Adipocyte (in vitro differentiated cells): ENCODE measurements at regions not wholly inside any gene's neighbourhood (a gene's known extent, or its start where the extent isn't known, plus 50 kb on each side); places are given as distances from the start of the nearest gene placed in this dataset.
A peak's percentile ranks its signal among the peaks of the same experiment; 100 is the strongest.

Experiments used
- DNase-seq: peaks from one replicate; pipeline ENCODE4 v3.0.0-alpha.2; 2015; ENCODE audit warnings: low read depth
- H3K27me3 ChIP-seq: replicated peaks from 2 replicates; pipeline ENCODE4 v1.7.0; 2013; ENCODE audit warnings: mild to moderate bottlenecking, low read length, moderate library complexity; ENCODE audit not compliant: control insufficient read depth, insufficient read depth
- H3K36me3 ChIP-seq: 2 replicates; pipeline ENCODE4 v1.7.0; 2013; ENCODE audit warnings: low read length, mild to moderate bottlenecking, moderate library complexity; ENCODE audit not compliant: control insufficient read depth, insufficient read depth, severe bottlenecking
- H3K4me1 ChIP-seq: 2 replicates; pipeline ENCODE4 v1.7.0; 2013; ENCODE audit warnings: mild to moderate bottlenecking, low read length, moderate library complexity; ENCODE audit not compliant: control insufficient read depth, insufficient read depth
- H3K4me3 ChIP-seq: 2 replicates; pipeline ENCODE4 v1.7.0; 2013; ENCODE audit warnings: mild to moderate bottlenecking, low read length, moderate library complexity
- H3K9ac ChIP-seq: 2 replicates; pipeline ENCODE4 v1.7.0; 2013; ENCODE audit warnings: mild to moderate bottlenecking, low read length, moderate library complexity
- H3K9me3 ChIP-seq: 2 replicates; pipeline ENCODE4 v1.7.0; 2013; ENCODE audit warnings: mild to moderate bottlenecking, low read length, moderate library complexity; ENCODE audit not compliant: control insufficient read depth

DNA sequence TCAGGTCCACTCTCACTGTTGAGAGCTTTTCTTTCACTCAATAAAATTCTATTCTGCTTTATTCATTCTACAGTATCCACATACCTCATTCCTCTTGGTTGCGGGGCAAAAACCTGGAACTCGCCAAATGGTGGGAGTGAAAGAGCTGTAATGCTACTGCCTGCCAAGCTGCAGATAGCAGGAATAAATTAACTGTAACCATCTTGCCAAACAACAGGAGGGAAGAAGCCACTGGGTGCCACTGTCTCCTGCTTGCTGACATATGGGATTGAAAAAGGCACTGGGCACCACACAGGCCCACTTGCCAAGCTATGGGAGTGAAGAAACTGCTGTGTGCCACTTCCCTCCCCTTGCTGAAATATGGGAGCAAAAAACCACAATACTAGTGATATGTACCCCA is 111.9 kb upstream of the CNTN1 start:
- H3K27me3 ChIP-seq = no peaks in the 10 kb centered on the region
- H3K9ac ChIP-seq = no peak overlapping the region
- peaks cover 11% of the 10 kb centered on the region for H3K9me3 ChIP-seq
- no peak for DNase-seq
- H3K36me3 ChIP-seq = no peaks in the 10 kb centered on the region
- H3K4me1 ChIP-seq = peaks cover 30% of the 10 kb centered on the region
- no peak overlapping the region for H3K4me3 ChIP-seq

DNA sequence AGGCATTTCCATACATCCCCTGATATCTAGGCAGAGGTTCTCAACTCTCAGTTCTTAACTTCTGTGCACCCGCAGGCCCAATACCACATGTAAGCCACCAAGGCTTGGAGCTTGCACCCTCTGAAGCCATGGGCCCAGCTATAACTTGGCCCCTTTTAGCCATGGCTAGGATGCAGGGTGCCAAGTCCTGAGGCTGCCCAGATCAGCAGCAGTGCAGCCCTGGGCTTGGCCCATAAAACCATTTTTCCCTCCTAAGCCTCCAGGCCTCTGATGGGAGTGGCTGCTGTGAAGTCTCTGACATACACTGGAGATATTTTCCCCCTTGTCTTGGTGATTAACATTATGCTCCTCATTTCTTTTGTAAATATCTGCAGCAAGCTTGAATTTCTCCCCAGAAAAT is 110.3 kb upstream of the CNTN1 start:
- Histone ChIP-seq H3K36me3 (no peaks in the 10 kb centered on the region), H3K9me3 (peaks cover 11% of the 10 kb centered on the region), H3K4me1 (peaks cover 28% of the 10 kb centered on the region), H3K9ac (no peak overlapping the region), H3K4me3 (no peak overlapping the region), H3K27me3 (no peaks in the 10 kb centered on the region)
- DNase-seq = no peak

DNA sequence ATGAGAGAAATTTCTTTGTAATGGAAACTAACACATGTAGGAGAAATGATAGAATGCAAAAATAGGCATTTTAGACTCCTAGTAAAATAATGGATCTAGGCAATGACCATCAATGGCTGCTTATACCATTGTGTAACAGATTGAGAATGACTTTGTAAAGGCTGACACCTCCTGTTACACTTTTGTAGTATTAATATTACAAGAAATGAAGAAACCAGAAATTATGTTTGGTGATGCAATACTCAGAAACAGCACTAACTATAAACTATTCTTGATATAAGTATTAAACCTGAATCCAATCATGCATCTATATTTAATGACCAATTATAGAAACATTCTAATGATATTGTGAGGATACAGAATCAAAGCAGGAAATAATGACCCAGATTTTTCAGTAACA is 108.5 kb upstream of the CNTN1 start:
- DNase-seq = no peak
- H3K36me3 ChIP-seq = no peaks in the 10 kb centered on the region
- H3K9ac ChIP-seq = no peak overlapping the region
- no peaks in the 10 kb centered on the region for H3K27me3 ChIP-seq
- H3K4me1 ChIP-seq = peaks cover 38% of the 10 kb centered on the region
- H3K4me3 ChIP-seq = no peak overlapping the region
- peaks cover 11% of the 10 kb centered on the region for H3K9me3 ChIP-seq

GRCh38 chr12:40584763-40585162 is 107.5 kb upstream of the CNTN1 start:
- H3K4me3 ChIP-seq = peak overlapping the region; percentile 15
- DNase-seq = no peak
- peaks cover 38% of the 10 kb centered on the region for H3K4me1 ChIP-seq
- no peaks in the 10 kb centered on the region for H3K27me3 ChIP-seq
- H3K36me3 ChIP-seq = no peaks in the 10 kb centered on the region
- no peak overlapping the region for H3K9ac ChIP-seq
- H3K9me3 ChIP-seq = peaks cover 11% of the 10 kb centered on the region

- Histone ChIP-seq H3K9me3 (peaks cover 2% of the 10 kb centered on the region), H3K27me3 (no peaks in the 10 kb centered on the region), H3K4me1 (peaks cover 48% of the 10 kb centered on the region), H3K9ac (no peak overlapping the region), H3K36me3 (no peaks in the 10 kb centered on the region), H3K4me3 (no peak overlapping the region)
- no peak for DNase-seq
Observed at GRCh38 chr12:40586823-40587222, 105.4 kb upstream of the CNTN1 start.

DNA sequence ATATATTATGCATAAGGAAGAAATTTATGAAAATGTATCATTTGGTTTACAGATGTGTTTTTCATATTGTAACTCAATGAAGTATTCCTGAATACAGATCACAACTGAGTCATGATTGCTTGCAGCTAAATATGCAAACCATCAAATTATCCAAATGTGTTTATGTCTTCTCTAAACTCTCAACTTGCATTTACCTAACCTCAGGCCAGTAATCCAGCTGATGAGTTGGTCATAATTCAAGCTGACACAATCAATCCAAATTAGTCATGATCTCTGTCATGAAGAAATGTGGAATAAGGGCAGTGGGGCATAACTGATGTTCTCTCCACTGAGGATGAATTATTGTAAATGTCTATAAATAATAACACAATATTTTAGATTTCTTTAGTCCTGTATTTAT is 104.8 kb upstream of the CNTN1 start:
- H3K36me3 ChIP-seq = no peaks in the 10 kb centered on the region
- DNase-seq = no peak
- H3K9ac ChIP-seq = no peak overlapping the region
- H3K9me3 ChIP-seq = no peaks in the 10 kb centered on the region
- H3K4me3 ChIP-seq = no peak overlapping the region
- H3K27me3 ChIP-seq = no peaks in the 10 kb centered on the region
- H3K4me1 ChIP-seq = peaks cover 53% of the 10 kb centered on the region

DNA sequence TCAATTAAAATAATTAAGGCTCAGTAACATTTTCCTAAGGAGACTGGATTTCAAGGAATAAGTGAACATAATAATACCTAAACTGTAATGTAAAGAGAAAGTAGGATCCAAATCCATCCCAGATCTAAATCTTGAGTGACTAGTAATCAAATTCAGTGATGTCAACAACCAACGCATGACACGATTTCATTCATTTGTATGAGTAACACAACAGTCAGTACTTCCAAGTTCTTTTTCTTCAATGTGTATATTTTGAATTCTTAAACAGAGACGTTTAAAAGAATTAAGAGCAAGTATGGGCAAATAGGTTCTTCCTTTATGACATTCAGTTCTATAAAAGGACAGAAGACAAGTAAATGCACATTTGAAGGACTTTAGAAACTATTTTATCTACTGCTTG is 104.3 kb upstream of the CNTN1 start:
- no peak overlapping the region for H3K4me3 ChIP-seq

GRCh38 chr12:40597133-40597532 is 95.1 kb upstream of the CNTN1 start:
- Histone ChIP-seq H3K4me1 (peaks cover 3% of the 10 kb centered on the region), H3K27me3 (no peaks in the 10 kb centered on the region), H3K9ac (no peak overlapping the region), H3K9me3 (peaks cover 5% of the 10 kb centered on the region), H3K4me3 (no peak overlapping the region), H3K36me3 (no peaks in the 10 kb centered on the region)
- no peak for DNase-seq

More for the DNA sequence above, 104.3 kb upstream of the CNTN1 start:
- Histone ChIP-seq H3K9ac (no peak overlapping the region), H3K36me3 (no peaks in the 10 kb centered on the region), H3K9me3 (no peaks in the 10 kb centered on the region), H3K4me1 (peaks cover 48% of the 10 kb centered on the region), H3K27me3 (no peaks in the 10 kb centered on the region)
- DNase-seq = no peak

GRCh38 chr12:40598073-40598472 is 94.2 kb upstream of the CNTN1 start:
- Histone ChIP-seq H3K27me3 (no peaks in the 10 kb centered on the region), H3K4me1 (no peaks in the 10 kb centered on the region), H3K36me3 (no peaks in the 10 kb centered on the region), H3K4me3 (no peak overlapping the region), H3K9ac (no peak overlapping the region), H3K9me3 (peaks cover 5% of the 10 kb centered on the region)
- no peak for DNase-seq

DNA sequence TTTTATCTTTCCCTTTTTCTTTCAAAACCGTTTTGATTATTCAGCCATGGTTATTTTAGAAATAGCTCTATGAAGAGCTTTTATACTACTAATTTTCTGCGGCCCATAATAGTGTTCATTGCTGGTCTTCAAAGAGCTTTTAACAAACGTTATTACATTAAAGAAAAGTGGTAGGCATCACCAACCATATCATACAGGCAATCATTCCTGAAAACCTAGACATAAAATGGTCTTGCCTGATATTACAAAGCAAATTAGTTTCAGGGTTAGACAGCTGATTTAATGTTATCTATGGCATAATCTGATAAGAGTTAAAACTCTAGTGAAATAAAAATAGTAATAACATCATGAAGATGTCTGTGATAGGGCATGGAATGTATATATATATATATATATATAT is 89.7 kb upstream of the CNTN1 start:
- Histone ChIP-seq H3K9ac (no peak overlapping the region), H3K36me3 (no peaks in the 10 kb centered on the region), H3K9me3 (peaks cover 7% of the 10 kb centered on the region), H3K4me3 (no peak overlapping the region), H3K4me1 (no peaks in the 10 kb centered on the region), H3K27me3 (no peaks in the 10 kb centered on the region)
- no peak for DNase-seq

GRCh38 chr12:40614923-40615322 is 77.3 kb upstream of the CNTN1 start:
- no peaks in the 10 kb centered on the region for H3K27me3 ChIP-seq
- no peak for DNase-seq
- H3K9ac ChIP-seq = no peak overlapping the region
- peaks cover 27% of the 10 kb centered on the region for H3K4me1 ChIP-seq
- no peaks in the 10 kb centered on the region for H3K36me3 ChIP-seq
- H3K4me3 ChIP-seq = no peak overlapping the region
- H3K9me3 ChIP-seq = no peaks in the 10 kb centered on the region

- H3K9me3 ChIP-seq = no peaks in the 10 kb centered on the region
- H3K4me3 ChIP-seq = no peak overlapping the region
- no peaks in the 10 kb centered on the region for H3K27me3 ChIP-seq
- DNase-seq = no peak
- H3K36me3 ChIP-seq = no peaks in the 10 kb centered on the region
- no peak overlapping the region for H3K9ac ChIP-seq
- H3K4me1 ChIP-seq = peaks cover 27% of the 10 kb centered on the region
Observed at GRCh38 chr12:40615590-40615989, 76.6 kb upstream of the CNTN1 start.
